GM12872 (cell line): ENCODE measurements at regions not wholly inside any gene's neighbourhood (a gene's known extent, or its start where the extent isn't known, plus 50 kb on each side); places are given as distances from the start of the nearest gene placed in this dataset.

Source experiments
- TF ChIP-seq, protein P1 (sequence below): IDR thresholded peaks from 3 replicates; pipeline ENCODE4 v1.5.1; 2011; ENCODE audit warnings: low read depth, mild to moderate bottlenecking, low read length, moderate library complexity; ENCODE audit not compliant: insufficient read depth

DNA sequence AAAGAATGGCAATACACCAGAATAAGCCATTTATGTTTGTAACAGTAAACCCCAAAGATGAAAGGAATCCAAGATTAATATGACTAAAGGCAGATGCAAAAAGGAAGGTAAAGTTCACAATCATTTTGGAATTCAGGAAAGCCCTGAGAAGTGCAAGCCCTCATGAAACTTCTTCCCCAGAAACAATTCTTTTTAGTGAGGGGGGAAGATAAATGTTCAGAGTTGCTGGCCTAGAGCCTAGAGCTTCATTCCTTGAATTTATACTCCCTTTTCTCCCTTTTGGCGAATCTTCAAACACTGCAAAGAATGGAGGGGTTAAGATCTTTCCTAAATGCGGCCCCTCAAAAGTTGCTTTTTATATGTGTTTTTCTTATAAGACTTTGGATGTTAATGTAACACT lies 368.8 kb downstream of the MEIS1 start:
- TF ChIP-seq, protein P1, sequence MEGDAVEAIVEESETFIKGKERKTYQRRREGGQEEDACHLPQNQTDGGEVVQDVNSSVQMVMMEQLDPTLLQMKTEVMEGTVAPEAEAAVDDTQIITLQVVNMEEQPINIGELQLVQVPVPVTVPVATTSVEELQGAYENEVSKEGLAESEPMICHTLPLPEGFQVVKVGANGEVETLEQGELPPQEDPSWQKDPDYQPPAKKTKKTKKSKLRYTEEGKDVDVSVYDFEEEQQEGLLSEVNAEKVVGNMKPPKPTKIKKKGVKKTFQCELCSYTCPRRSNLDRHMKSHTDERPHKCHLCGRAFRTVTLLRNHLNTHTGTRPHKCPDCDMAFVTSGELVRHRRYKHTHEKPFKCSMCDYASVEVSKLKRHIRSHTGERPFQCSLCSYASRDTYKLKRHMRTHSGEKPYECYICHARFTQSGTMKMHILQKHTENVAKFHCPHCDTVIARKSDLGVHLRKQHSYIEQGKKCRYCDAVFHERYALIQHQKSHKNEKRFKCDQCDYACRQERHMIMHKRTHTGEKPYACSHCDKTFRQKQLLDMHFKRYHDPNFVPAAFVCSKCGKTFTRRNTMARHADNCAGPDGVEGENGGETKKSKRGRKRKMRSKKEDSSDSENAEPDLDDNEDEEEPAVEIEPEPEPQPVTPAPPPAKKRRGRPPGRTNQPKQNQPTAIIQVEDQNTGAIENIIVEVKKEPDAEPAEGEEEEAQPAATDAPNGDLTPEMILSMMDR: no peak

DNA sequence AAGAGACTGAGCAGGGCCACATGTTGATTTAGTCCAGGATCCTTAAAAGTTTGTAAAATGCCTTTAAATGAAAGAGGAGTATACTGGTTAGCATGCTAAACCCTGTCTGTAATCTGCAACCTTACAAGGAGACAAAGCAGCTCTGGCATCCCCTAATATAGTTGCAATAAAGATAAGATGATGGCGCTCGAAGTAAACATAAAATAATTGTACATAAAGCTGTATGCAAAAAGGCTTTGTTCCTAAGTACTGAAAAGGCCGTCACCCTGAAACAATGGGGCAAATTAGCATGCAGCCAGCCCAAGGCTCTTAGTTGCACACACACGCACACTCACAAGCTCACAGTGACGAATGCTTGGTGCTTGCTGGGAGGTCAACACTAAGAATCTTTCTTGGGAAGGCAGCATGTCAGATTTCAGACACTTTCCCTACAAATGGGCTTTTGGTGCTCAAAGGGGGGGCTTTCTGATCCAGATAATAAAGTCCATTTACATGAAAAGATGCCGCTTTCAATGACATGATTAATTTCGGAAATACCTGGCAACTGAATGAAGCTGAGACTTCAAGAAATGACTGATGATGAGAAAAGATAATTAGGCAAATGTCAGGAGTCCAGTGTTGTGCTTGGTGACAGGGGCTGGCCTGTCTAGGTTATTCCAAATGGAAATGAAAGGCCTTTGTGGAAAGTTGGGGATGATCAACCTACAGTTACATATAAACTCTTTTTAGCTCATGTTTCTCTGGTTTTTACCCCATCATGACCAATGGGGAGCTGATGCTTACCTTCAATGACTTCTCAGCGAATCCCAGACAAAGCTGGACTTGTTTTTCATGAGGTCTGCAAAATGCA lies 370.3 kb downstream of the MEIS1 start:
- TF ChIP-seq, protein P1: no peak

DNA sequence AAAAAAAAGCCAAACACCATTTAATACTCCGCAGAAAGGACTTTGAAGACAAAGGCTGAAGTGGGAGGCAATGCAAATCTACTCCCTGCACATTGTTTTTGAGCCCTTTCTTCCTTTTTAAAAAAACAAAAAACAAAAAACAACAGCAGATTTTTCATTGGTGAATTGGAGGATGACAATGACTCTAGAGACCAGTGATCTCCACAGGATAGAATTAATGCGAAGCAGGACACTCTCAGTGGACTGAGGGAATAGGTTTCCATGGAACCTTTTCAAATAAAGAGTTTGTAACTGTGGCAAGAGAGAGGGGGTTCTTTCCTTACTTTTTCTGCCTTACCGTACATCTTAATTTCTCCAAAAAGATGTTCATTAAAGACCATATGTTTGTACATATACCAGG lies 371.0 kb downstream of the MEIS1 start:
- TF ChIP-seq, protein P1: no peak

DNA sequence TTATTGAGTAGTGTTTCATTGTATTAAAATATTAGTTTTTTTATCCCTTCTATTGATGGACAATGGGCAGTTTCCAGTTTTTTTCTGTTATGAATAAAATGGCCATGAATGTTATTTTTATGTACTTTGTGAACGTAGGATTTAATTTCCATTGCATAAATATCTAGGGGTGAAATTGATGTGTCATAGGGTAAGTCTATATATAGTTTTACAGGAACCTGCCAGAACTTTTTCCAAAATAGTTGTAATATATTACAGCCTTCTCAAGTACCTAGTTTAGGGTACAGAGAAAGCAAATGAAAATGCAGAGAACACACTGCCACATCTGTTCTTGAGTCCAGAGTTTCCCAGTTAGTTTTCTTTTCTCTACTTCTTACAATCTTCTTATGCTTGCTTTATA lies 378.6 kb downstream of the MEIS1 start:
- TF ChIP-seq, protein P1: no peak

DNA sequence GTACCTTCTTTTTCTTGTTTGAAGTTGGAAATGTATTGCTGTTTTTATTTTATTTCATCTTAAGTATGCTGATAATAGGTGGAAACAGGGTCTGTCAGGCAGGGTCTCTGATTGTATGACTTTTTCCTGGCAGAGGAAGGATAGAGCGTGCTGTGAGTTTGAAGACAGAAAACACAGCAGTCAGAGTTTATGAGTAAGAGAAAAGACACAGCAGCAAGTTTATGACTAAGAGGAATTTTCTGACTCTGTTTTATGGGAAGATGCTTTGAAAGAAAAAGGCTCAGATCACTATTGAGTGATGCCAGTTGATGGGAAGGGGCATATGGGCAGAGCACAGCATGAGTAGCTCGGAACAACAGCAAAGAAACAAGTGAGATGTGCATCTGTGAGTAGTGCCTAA lies 379.1 kb downstream of the MEIS1 start:
- TF ChIP-seq, protein P1: no peak

DNA sequence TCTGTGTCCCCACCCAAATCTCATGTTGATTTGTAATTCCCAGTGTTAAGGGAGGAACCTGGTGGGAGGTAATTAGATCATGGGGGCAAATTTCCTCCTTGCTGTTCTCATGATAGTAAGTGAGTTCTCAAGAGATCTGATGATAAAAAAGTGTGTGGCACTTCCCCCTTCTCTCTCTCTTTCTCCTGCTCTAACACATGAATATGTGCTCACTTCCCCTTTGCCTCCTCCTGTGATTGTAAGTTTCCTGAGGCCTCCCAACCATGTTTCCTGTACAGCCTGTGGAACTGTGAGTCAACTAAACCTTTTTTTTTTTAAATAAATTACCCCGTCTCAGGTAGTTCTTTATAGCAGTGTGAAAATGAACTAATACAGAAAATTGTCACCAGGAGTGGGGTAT lies 380.0 kb downstream of the MEIS1 start:
- TF ChIP-seq, protein P1: no peak

DNA sequence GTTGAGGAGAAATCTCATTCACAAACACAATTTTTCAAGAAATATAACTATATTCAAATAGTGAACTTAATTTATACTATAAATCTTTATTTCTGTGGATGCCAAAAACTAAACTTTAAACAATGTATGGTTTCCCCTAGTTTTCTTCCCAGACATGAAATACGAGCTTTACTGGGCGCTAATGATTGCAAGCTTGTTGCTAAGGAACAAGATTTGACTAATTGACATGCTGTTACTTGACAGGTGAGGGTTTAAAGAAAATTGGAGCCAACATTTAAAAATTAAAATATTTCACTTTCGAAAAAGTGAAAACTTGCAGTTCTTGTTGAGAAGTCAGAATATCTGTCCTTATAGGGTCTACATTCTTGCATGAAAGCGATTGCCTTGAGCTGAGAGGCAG lies 381.0 kb downstream of the MEIS1 start:
- TF ChIP-seq, protein P1: no peak
